ENCODE measurements at regions not wholly inside any gene's neighbourhood (a gene's known extent, or its start where the extent isn't known, plus 50 kb on each side); places are given as distances from the start of the nearest gene placed in this dataset.

GRCh38 chr15:36323615-36324014 is 255.8 kb upstream of the CDIN1 start:
- Histone ChIP-seq H3K27ac (no peak overlapping the region), H3K27me3 (replicated peaks) (no peaks in the 10 kb centered on the region), H3K36me3 (replicated peaks) (no peaks in the 10 kb centered on the region), H3K4me3 (ENCODE audit: low read depth, low read length) (no peak overlapping the region)
- no peak for DNase-seq
- TF ChIP-seq, protein P1, sequence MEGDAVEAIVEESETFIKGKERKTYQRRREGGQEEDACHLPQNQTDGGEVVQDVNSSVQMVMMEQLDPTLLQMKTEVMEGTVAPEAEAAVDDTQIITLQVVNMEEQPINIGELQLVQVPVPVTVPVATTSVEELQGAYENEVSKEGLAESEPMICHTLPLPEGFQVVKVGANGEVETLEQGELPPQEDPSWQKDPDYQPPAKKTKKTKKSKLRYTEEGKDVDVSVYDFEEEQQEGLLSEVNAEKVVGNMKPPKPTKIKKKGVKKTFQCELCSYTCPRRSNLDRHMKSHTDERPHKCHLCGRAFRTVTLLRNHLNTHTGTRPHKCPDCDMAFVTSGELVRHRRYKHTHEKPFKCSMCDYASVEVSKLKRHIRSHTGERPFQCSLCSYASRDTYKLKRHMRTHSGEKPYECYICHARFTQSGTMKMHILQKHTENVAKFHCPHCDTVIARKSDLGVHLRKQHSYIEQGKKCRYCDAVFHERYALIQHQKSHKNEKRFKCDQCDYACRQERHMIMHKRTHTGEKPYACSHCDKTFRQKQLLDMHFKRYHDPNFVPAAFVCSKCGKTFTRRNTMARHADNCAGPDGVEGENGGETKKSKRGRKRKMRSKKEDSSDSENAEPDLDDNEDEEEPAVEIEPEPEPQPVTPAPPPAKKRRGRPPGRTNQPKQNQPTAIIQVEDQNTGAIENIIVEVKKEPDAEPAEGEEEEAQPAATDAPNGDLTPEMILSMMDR (IDR thresholded peaks at IDR 0.05; ENCODE audit: low read depth, low read length, missing control alignments): no peak
- in situ Hi-C loops (cut with HindIII; ENCODE audit: low pct_ligation_motif_present, low sequenced_read_pairs): no loop called here

DNA sequence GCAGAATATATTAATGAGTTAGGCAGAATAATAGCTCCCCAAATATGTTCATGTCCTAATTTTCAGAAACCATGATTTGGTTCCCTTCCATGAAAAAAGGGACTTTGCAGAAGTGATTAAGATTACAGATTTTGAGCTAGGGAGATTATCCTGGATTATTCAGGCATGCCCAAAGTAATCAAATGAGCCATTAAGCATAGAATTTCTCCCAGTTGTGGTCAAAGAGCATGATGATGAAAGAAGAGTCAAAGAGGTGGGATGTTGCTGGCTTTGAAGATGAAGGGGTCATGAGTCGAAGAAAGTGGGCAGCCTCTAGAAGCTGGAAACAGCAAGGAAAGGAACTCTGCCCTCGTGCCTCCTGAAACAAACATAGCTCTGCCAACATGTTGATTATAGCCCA is 254.2 kb upstream of the CDIN1 start:
- TF ChIP-seq, protein P1 (IDR thresholded peaks at IDR 0.05; ENCODE audit: low read depth, low read length, missing control alignments): no peak
- no peak for DNase-seq
- Histone ChIP-seq H3K27ac (no peak overlapping the region), H3K4me3 (ENCODE audit: low read depth, low read length) (no peak overlapping the region), H3K27me3 (replicated peaks) (no peaks in the 10 kb centered on the region), H3K36me3 (replicated peaks) (no peaks in the 10 kb centered on the region)
- in situ Hi-C loops (cut with HindIII; ENCODE audit: low pct_ligation_motif_present, low sequenced_read_pairs): no loop called here

DNA sequence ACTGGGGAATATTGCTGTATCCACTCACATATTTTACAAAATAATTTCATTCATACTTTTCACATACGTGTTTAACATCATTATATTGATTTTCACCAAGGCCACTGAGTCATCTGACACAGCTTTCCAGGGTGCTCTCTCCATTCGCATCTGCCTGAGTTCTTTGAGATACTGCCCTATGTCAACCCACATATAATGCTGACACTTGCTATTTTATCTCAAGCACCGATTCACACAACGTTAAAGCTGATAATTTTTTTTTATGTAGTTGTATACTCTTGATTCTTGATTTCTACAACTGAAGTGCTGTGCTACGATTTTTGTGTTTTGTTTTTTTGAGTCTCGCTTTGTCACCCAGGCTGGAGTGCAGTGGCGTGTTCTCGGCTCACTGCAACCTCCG is 249.8 kb upstream of the CDIN1 start:
- no peak for DNase-seq
- H3K27me3 ChIP-seq (replicated peaks): no peaks in the 10 kb centered on the region
- H3K36me3 ChIP-seq (replicated peaks): no peaks in the 10 kb centered on the region
- no peak overlapping the region for H3K4me3 ChIP-seq (ENCODE audit: low read depth, low read length)
- TF ChIP-seq, protein P1 (IDR thresholded peaks at IDR 0.05; ENCODE audit: low read depth, low read length, missing control alignments): no peak
- in situ Hi-C loops (cut with HindIII; ENCODE audit: low pct_ligation_motif_present, low sequenced_read_pairs): no loop called here
- H3K27ac ChIP-seq: no peak overlapping the region

DNA sequence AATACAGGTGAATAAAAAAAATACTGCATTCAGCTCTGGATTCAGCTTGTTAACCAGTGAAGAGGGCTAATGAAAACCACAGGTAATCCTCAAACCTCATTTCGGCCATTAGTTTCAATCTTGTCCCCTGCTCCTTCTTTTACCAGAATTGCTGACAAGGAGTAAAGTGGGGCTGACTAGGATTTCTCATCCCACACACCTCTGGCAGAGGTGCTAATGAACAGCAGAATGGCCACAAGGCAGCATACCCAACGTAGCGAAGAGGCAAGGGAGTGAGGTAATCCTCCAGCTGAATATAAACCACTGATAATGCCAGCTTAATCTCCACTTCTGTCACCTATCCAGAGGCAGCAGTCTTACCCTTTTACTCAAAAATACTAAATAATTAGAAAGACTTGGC is 248.8 kb upstream of the CDIN1 start:
- TF ChIP-seq, protein P1 (IDR thresholded peaks at IDR 0.05; ENCODE audit: low read depth, low read length, missing control alignments): no peak
- Histone ChIP-seq H3K27me3 (replicated peaks) (no peaks in the 10 kb centered on the region), H3K27ac (no peak overlapping the region), H3K36me3 (replicated peaks) (no peaks in the 10 kb centered on the region), H3K4me3 (ENCODE audit: low read depth, low read length) (no peak overlapping the region)
- in situ Hi-C loops (cut with HindIII; ENCODE audit: low pct_ligation_motif_present, low sequenced_read_pairs): no loop called here
- no peak for DNase-seq

GRCh38 chr15:36331531-36332275 is 247.7 kb upstream of the CDIN1 start:
- DNase-seq: no peak
- H3K4me3 ChIP-seq (ENCODE audit: low read depth, low read length): no peak overlapping the region
- TF ChIP-seq, protein P1 (IDR thresholded peaks at IDR 0.05; ENCODE audit: low read depth, low read length, missing control alignments): no peak
- H3K27me3 ChIP-seq (replicated peaks): no peaks in the 10 kb centered on the region
- no peaks in the 10 kb centered on the region for H3K36me3 ChIP-seq (replicated peaks)
- in situ Hi-C loops (cut with HindIII; ENCODE audit: low pct_ligation_motif_present, low sequenced_read_pairs): no loop called here
- H3K27ac ChIP-seq: peak overlapping the region; percentile 48

DNA sequence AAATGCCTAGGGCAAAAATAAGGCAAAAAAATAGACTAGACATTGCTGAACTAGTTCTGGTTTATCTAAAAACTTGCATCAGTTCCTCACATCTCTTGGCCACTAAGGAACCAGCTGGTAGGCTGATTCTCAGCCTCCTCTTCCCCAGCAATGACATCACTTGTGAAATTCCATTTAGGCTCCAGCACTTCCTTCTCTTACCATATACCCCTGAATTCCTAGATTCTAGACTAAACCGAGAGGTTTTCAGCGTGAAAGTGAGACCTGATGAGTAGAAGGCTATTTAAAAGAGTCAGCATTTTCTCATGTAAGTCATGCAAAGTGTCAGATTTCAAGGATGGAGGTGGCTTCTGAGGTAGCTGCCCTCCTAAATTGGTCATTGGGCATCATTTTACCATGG is 247.1 kb upstream of the CDIN1 start:
- TF ChIP-seq, protein P1 (IDR thresholded peaks at IDR 0.05; ENCODE audit: low read depth, low read length, missing control alignments): no peak
- peak; percentile 61 for DNase-seq
- H3K27me3 ChIP-seq (replicated peaks): no peaks in the 10 kb centered on the region
- H3K36me3 ChIP-seq (replicated peaks): no peaks in the 10 kb centered on the region
- H3K27ac ChIP-seq: peak overlapping the region; percentile 48
- no peak overlapping the region for H3K4me3 ChIP-seq (ENCODE audit: low read depth, low read length)
- in situ Hi-C loops (cut with HindIII; ENCODE audit: low pct_ligation_motif_present, low sequenced_read_pairs): no loop called here

Measured in brain microvascular endothelial cell (primary cell).